SKM-1 (cell line): ENCODE measurements at regions not wholly inside any gene's neighbourhood (a gene's known extent, or its start where the extent isn't known, plus 50 kb on each side); places are given as distances from the start of the nearest gene placed in this dataset.

ENCODE experiments used
- DNase-seq: peaks from one replicate; lab custom pipeline; 2025; ENCODE audit not compliant: unreplicated experiment; lab: John Stamatoyannopoulos, UW

DNA sequence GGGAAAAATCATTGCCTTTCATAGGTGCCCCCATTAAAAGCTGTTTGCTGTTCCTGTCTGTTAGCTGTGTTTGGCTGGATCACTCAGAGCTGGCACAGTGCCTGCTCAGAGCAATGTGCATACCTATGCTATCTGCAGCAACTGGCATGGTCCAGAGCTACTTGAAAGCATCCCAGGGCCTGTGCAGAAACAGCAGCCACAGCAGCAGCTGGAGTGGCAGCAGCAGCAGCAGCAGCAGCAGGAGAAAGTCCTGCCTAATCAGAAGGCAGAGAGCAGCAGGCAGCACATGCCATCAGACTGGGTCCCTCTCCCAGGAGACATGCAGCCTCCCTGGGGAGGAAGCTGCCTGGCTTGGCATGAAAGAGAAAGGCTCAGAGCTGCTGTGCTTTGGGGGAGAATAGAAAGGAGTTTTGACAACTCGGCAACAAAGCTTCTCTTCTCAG is 243.8 kb upstream of the WWC1 start:
- DNase-seq, result no peak

DNA sequence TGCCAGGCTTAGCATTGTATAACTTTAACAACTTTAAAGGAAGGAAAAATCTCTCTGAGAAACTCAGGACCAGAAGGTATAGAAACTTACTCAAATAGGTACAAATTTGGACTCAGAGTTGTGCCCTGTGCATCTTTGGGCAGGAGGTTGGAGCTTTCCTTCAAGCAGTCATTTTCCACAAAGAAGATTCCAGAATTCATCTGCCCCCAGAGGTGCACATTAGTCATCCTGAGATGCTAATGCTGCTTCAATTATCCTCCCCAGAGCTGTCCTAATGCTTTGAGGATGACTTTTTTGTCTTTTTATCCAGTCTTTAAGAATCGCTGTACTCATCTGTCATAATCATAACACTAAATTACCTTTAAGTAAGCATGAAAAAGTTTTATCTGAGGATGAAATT is 243.0 kb upstream of the WWC1 start:
- no peak for DNase-seq

DNA sequence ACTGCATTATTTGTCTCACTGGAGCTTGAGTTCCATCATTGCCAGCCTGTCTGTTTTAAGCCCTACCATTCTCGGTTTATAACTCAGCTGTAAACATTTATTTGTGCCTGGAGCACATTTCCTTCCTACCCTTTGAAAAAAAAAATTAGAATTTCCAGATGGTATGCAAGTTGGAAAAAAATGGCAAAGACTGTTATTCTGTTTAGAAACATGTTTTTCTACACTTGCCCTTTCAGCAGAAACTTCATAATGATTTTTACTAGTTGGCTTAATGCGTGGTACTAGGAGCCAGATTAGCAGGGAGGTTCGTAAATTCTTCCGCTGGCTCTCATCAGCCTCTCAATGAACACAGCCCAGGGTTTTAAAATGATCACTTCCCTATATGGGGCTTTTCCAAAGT is 238.8 kb upstream of the WWC1 start:
- DNase-seq, result no peak

DNA sequence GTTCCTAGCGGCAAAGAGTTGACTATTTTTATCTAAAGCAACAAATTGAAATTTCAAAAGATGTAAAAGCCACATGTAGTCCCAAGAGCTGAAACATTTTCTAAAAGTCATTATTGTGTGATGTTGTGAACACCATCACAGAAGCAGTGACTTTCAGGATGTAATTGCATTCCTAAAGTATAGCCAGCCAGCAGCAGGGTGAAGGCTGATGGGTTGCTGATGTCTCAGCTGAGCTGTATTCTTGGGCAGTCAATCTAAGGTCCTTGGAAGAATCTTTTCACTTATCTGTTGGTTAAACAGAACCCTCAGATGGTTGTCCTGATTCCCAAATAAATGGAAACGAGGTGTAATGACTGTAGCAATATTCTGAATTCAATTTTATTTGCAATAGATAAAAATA is 237.4 kb upstream of the WWC1 start:
- DNase-seq, result no peak

DNA sequence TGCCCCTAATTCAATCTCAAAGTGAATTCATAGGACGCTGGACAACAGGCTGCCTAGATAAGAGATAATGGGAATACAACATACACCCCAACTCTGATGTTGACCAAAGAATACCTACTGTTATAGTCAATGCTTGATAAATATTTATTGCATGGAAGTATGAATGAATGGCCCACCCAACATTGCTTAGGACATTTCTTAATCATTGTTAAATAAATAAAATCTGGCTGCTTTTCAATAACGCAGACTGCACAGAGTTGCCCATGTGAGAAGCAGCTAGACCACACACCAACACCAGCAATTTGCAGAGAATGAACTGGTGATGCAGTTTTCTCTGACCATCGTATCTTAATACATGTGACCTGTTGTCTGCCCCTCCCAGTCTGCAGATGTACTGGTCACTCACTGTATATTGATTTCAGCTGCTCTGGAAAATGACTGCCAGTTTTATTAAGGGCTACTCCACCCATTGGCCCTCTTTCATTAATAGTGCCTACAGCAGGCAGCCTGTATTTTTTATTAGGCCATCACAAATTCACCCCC is 236.2 kb upstream of the WWC1 start:
- DNase-seq, result no peak

DNA sequence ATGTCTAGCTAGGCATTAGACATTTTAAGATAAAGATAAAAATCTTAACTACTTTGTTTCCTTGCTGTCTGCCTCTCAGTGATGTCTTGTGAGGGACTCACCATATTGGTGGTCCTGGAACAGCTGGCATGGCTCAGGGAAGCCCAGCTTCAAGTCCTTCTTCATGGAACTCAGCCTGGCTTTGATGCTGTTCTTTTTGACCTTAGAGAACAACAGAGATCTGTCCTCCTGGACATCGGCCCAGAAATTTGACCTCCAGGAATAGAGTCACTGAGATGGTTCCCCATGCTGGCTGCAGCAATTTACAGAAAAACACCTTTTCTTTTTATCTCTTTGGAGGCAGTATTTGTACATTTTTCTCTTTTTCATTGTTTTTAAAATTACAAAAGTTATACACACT is 235.5 kb upstream of the WWC1 start:
- no peak for DNase-seq

DNA sequence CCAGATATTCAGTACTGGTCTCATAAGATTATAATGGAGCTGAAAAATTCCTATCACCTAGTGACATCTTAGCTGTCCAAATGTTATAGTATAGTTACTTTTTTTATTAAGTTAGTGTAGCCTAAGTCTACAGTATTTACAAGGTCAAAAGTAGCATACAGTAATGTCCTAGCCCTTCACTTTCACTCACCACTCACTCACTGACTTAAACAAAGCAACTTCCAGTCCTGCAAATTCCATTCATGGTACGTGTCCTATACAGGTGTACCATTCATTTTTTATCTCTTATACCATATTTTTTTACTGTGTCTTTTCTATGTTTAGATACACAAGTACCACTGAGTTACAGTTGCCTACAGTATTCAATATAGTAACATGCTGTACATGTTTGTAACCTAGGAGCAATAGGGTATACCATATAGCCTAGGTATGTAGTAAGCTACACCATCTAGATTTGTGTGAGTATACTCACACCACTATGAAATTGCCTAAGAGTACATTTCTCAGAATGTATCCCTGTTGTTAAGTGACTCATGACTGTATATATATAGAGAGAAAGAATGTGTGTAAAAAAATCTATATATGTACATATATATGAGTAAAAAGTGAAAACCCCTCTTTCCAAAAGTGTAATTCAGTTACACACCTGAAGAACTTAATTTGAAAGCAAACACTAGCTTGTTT is 234.8 kb upstream of the WWC1 start:
- DNase-seq, result no peak

DNA sequence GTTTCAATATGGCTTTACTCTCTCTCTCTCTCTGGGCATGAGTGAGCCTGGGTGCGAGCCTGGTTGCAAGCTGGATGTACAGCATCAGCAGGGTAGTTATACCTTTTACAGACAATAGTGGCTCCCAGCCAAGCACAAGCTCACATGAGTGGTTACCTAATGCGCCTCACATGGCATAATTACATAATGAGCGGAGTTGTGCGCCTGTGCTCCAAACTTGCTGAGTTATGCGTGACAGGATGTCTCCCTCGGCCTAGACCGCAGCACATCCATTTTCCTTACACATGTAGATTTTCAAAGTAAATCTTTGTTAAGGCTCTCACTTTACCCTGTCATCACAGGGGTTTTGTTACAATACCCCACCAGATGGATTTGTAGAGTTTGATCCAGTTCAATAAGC is 233.5 kb upstream of the WWC1 start:
- DNase-seq, result no peak

DNA sequence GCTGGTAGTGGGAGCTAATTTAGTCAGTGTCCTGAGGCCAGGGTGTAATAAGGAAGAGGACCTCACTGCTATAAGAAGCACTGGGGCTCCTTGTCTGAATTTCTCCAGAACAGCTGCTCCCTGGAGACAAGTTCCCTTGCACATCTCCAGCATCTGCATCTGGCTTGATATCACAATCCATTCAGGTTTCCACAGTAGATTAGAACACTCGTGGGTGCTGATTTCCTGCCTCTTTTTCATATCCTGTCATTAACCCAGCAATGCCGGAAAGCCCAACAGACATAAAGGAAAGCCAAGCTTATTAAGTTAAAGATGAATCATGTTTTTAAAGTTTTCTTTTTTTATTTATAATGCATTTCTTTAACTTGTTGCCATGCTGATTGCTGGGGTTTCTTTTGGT is 232.3 kb upstream of the WWC1 start:
- DNase-seq, result no peak

DNA sequence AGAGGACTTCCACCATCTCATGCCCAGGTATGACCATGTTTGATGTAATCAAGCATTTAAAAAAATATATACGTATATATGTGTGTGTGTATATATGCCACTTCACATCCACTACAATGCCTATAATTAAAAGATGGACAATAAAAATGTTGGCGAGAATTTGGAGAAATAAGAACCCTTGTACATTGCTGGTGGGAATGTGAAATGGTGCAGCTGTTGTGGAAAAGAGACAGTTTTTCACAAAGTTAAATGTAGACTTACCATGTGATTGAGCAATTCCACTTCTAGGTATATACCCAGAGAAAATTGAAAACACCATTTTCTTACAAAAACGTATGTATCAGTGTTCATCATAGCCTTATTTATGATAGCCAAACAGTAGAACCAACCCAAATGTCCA is 229.2 kb upstream of the WWC1 start:
- no peak for DNase-seq

DNA sequence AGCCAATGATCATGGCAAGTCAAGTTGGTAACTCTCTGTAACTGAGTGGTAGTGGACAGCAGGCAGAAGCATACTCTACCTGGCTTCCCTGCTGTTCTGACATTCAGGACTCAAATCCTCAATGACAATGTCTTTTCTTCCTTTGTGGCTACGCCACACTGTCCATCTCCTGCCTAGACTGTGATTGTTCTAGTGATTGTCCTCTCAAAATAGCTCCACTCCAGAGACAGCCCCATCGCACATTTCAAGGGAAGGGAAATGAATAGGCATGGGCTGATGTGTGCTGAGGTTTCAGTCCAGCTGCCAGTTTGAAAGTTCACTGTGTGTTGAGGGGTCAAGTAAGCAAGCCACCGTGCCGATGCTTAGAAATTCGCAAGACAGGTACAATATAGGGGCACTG is 227.0 kb upstream of the WWC1 start:
- no peak for DNase-seq

DNA sequence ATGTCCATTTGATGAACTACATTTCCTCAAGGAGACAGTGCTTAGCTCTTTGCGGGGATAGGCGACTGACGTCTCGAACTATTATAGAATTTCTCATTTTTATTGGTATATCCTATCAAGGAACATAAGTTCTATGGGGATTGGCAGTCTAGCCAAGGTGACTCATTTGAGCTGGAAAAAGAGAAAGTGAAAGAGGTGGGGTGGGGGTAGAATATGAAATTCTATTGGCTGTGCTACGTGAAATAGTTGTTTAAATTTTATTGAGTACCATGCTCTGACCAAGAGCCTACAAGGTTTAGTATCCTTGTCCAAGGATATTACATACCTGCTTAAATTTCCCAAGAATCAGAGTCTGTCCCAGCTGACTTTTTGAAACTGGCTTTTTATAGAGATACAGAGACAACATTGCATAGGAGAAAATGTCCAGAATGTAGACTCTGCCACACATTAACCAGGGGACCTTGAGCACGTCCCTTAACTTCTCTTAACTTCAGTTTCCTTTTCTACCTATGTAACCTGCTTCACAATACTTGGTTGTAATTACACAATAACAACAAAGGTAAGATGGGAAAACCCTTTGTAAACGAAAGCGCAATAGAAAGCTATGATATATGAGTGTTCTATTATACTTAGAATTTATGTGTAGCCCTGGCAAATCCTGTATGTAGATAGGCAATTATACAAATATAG is 226.4 kb upstream of the WWC1 start:
- no peak for DNase-seq

DNA sequence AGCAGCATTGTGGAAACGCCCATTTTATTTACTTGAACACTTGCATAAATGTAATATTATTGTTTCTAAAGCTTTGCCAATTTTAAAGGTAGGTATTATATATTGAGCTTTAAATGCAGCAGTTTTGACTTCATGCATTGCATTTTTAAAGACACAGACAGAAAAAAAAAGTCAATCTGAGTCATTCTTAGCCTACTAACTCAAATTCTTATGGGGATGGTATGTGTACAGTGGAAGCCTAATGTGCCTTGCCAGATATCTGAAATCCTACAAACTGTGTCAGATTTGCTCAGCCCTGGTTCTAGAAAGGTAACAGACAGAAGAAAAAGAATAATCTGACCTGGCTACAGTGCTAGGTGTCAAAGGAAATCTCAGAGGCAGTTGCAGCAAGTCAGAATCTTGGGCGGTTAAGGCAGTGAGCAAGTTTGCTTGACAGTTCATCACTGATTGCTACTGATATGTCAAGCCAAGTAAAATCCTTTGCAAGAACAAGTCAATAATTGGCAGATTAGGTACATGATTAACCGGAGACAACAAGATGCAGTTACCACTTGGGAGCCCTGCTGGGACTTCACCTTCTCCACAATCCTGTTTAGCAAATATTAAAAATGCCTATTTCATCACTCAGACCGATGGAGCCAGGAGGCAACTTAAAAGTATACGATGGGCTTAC is 224.8 kb upstream of the WWC1 start:
- DNase-seq, result no peak

DNA sequence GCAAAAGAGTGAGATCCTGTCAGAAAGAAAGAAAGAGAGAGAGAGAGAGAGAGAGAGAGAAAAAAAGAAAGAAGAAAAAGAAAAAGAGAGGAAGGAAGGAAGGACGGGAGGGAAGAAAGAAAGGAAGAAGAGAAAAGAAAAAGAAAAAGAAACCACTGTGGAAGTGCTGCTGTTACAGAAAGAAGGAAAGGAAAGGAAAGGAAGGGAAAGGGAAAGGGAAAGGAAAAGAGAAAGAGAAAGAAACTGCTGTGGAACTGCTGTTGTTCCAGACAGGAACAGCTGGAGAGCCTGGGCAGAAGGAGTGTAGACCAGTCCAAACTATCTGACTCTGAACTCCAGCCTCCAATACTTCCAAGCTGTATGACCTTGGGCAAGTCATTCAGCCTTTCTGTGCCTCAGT is 220.7 kb upstream of the WWC1 start:
- no peak for DNase-seq

DNA sequence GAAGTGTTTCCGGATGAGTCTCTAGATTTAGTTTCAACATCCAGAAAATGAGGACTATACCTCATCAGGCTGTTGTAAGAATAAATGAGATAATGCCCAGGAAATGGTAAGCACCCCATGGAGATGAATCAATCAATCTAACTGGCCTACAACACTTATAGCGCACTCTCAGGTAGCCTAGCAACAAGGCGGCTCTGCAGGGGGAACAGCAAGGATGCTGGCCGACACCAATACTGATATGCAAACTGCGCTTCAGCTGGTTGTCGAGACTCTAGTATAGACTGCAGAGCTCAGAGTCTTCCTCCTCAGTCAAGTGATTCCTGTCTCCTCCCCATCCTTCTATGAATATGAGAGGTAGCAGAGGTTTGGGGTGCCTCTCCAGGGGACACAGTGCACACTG is 218.8 kb upstream of the WWC1 start:
- DNase-seq, result no peak

DNA sequence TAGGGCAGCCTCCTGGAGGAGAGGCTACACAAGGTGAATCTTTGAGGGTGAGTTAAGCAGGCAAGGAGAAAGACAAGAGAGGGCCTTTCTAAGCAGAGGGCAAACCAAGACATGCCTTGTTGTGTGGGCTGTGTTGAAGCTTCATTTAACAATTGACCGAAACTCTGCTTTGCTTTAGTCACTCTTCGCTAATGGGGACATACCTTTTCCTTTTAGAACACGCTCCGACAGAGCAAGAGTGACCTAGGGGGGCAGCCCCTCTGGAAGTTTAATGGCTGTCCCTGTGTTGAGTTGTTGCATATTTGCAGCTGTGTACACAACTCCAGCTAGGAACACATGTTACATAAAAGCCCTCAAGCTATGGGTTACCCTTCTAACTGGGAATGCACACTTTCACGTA is 218.1 kb upstream of the WWC1 start:
- DNase-seq, result no peak

DNA sequence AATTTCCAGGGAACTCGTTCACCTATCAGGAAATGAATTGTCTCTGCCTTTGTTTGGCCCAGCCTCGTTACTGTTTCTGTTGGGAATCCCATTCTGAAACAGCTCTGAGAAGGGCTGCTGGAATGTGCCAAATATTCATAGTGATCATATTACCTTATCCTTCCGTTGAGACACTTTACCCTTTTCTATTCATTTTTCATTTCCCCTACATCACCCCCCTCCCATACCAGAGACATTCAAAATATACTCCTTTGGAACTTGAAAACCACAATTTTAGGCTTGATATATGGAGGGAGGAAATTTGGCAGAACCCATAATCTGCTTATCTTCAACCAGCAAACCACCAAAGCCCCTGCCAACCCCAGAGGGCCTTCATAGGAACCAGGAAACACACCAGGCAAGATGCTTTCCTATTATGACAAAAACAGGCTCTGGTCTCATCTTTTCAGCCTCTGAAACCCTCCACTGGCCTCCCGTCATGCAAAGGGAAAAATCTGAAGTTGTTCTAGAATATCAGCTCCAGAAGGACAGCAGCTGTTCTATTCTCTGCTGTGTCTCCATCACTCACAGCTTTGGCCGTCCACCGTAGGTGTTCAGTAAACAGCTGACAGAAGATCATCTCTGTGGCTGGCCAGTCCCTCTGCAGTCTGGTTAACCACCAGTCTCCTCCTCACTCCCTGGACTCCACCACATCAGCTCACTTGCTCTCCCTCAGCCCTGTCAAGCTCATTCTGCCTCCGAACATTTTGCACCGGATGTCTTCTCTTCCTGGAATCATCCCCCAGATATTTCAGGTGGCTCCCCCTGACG is 217.2 kb upstream of the WWC1 start:
- no peak for DNase-seq

DNA sequence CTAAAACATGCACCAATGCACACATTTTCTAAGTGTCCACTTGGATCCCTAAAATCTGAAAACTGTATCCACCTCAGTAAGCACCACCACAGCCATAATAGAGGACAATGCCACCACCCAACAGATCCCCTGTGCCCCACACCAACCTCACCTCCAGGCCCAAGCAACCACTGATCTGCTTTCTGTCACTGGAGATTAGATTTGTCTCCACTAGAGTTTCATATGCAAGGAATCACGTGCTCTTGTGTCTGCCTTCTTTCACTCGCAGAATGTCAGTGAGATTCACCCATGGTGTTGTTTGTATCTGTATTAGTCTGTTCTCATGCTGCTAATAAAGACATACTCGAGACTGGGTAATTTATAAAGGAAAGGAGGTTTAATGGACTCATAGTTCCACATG is 216.1 kb upstream of the WWC1 start:
- DNase-seq, result no peak

DNA sequence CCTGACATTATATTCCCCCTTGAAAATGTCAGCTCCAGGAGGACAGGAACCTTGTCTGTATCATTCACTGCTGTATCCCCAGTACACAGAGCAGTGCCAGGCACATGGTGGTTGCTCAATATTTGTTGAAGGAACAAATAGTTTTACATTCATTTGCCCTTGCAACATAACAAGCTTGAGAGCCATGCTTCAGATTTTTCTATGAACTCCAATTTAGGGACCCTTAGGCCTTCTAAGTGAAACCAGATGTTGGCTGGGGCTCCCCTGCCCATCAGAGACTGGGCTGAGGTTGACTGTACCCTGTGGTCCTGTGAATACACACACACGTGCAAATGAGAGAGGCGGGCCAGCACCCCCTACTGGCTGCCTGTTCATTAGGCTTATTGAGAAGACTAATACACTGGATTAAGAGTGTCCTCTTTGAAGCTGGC is 214.9 kb upstream of the WWC1 start:
- no peak for DNase-seq

DNA sequence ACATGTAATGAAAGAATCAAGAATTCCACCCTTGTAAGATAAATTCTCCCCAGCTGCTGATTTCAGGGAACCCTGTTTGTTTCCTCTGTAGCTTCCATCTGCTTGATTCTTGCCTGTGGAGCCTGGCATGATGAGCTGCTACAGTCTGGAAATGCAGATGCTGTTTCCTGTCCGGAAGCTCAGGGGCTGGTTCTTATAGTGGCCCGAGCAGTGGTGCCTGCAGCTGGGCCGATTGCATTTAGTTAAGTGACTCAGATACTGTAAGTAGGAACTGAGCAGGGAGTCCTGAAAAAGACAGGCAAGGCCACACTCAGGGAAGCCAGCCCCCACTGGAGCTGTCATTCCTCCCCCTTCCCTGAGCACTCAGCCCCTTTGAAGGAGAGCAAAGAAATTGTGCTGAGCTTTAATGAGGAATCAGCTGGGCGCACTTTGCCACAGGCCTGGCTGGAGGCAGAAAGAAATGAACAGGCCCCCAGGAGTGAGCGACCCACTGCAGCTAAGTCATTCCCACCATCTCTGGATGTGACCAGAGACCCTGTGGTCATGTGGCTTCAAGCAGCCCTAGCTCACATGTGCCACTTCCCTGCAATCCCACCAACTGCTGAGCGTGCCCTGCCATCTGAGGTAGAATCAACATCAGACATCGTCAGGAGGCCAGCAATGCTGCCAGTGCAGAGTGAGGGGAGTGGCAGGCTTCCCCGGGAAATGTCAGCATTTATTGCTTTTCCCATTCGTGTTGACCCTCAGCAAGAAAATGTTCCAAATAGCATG is 206.0 kb upstream of the WWC1 start:
- DNase-seq, result no peak
